GM12874 (cell line): ENCODE measurements at regions not wholly inside any gene's neighbourhood (a gene's known extent, or its start where the extent isn't known, plus 50 kb on each side); places are given as distances from the start of the nearest gene placed in this dataset.

Experiments used
- CTCF ChIP-seq: IDR thresholded peaks from 2 replicates; pipeline ENCODE4 v1.5.1; 2011; ENCODE audit warnings: low read depth, mild to moderate bottlenecking, control low read depth, low read length, moderate library complexity; ENCODE audit not compliant: insufficient read depth

DNA sequence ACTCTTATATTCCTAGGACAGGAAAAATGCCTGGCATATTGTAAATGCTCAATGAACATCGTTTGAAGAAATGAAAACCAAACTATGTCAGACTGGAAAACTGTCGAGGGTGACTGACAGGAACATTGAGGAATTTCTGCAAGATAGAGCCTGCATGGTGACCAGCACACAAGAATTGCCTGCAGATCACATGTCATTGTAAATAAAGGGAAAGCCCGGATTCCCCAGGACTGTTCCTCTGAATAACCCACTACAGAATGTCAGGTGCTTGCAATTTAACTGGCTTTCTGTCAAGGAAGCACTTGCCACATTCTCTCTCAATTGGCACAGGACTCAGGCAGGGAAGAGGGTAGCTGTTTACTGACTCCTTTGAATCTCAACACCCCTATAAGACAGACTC is 129.0 kb upstream of the REG3G start:
- TF ChIP-seq CTCF: no peak

- TF ChIP-seq CTCF: no peak
Measured at GRCh38 chr2:78907089-78907488, 118.4 kb upstream of the REG3G start.

DNA sequence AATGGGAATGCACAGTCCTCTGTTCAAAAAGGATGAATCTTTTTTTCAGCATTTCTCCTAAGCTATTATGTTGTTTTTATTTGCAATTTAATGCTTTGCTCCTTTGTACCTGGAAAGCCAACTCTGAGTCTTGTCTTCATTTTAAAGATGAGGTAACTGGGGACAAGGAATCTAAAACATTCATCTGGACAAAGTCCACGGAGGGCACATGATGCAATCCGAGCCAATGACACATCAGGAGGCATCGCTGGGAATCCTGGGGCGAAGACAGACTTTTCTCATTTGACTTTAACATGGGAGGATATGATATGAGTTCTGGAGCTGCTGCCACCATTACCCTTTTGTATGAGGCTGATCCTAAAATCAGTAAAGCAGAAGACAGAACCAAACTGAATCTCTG is 116.5 kb upstream of the REG3G start:
- no peak for TF ChIP-seq CTCF

DNA sequence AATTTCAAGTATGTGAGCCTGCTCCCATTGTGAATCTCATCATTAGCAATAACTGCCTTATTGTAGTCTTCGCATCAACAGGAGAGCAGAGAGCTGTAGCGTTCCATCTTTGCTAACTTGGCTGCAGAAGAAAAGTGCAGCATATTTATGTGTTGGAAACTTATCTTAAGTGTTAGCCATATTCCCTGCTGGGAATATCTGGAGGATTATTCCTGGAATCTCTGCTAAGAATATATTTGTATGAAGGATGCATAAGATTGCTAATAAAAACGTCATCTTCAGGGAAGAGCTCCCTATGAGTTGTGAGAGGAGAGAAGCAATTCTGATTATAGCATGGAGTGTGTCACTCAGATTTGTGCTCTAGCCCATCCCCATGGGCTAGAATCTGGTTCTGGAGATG is 115.1 kb upstream of the REG3G start:
- TF ChIP-seq CTCF: no peak

GRCh38 chr2:78913257-78913656 is 112.2 kb upstream of the REG3G start:
- TF ChIP-seq CTCF: no peak

DNA sequence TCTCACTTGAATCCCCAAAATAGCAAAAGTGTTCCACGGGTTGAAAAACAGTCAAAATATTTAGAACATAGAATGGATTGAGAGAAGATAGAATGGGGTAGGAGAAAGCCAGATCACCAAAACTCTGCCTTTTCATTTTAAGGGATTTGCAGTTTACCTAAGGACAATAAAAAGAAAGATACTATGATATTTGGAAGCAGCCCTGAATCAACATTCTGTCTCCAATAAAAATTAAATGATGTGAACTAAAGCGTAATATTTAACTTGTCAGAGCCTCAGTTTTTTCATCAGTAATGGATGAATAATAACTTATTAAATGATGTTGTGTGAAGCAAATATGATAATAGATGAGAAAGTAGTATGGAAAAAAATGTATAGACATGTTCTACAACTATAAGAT is 100.2 kb upstream of the REG3G start:
- TF ChIP-seq CTCF: no peak

- TF ChIP-seq CTCF: no peak
Measured at GRCh38 chr2:78928502-78928901, 97.0 kb upstream of the REG3G start.

- no peak for TF ChIP-seq CTCF
Measured at GRCh38 chr2:78940998-78941397, 84.5 kb upstream of the REG3G start.
